DMS153 (cell line): ENCODE measurements at regions not wholly inside any gene's neighbourhood (a gene's known extent, or its start where the extent isn't known, plus 50 kb on each side); places are given as distances from the start of the nearest gene placed in this dataset.

Source experiments
- DNase-seq: peaks from one replicate; lab custom pipeline; 2025; lab: John Stamatoyannopoulos, UW

DNA sequence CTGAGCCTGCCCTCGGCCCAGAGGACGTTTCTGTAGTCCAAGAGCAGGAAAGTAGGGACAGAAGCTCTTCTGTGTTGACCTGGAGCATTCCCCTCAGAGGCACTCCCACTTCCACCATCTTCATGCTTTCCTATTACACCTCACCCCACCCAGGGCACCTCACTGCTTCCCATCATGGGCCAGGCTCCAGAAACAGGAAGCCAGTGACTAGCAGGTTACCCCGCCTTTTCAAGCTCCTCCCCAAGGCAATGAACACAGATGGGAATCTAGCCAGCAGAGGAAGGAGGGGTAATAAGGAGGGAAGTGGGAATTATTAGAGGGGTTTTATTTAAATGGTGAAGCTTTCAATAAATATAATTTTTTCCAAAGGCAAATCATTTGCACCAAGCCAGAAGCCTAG lies 308.8 kb upstream of the MGAT5 start:
- no peak for DNase-seq

DNA sequence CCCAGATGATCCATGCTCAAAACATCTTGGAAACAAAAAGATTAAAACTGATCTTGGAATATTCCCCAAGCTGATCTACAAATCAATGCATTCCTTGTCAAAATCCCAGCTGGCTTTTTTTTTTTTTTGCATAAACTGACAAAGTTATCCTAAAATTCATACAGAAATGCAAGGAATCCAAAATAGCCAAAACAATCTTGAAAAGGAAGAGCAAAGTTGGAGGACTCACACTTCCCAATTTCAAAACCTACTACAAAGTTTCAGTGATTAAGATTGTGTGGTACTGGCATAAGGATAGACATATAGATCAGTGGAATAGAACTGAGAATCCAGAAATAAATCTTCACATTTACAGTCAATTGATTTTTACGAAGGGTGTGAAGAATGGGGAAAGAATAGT lies 306.8 kb upstream of the MGAT5 start:
- no peak for DNase-seq

GRCh38 chr2:133948610-133949290 lies 305.1 kb upstream of the MGAT5 start:
- no peak for DNase-seq

GRCh38 chr2:133949595-133949994 lies 304.3 kb upstream of the MGAT5 start:
- DNase-seq: no peak

GRCh38 chr2:133951209-133951608 lies 302.7 kb upstream of the MGAT5 start:
- no peak for DNase-seq

DNA sequence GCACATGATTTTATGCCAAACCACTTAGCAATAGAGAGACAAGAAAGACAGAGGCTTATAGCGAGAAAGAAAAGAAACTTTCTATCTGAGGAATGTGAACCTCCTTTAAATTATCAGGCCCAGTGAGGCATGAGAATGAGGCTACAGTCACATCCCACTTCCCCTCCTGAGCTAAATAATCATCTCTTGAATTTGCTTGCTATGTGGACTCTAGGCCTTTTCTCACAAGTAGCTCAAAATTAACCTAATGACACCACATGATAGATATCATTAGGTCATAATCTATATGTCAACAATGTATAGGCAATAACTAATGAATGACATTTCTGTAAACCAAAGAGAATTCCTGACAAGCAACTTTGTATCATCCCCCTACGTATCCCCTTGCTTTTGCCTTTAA lies 301.5 kb upstream of the MGAT5 start:
- no peak for DNase-seq

GRCh38 chr2:133952896-133953295 lies 301.0 kb upstream of the MGAT5 start:
- DNase-seq: no peak

- DNase-seq: no peak
Observed at GRCh38 chr2:133953524-133953923, 300.3 kb upstream of the MGAT5 start.

GRCh38 chr2:133954636-133955035 lies 299.2 kb upstream of the MGAT5 start:
- no peak for DNase-seq

GRCh38 chr2:133955169-133955568 lies 298.7 kb upstream of the MGAT5 start:
- no peak for DNase-seq

- DNase-seq: no peak
Observed at GRCh38 chr2:133956434-133956935, 297.4 kb upstream of the MGAT5 start.

DNA sequence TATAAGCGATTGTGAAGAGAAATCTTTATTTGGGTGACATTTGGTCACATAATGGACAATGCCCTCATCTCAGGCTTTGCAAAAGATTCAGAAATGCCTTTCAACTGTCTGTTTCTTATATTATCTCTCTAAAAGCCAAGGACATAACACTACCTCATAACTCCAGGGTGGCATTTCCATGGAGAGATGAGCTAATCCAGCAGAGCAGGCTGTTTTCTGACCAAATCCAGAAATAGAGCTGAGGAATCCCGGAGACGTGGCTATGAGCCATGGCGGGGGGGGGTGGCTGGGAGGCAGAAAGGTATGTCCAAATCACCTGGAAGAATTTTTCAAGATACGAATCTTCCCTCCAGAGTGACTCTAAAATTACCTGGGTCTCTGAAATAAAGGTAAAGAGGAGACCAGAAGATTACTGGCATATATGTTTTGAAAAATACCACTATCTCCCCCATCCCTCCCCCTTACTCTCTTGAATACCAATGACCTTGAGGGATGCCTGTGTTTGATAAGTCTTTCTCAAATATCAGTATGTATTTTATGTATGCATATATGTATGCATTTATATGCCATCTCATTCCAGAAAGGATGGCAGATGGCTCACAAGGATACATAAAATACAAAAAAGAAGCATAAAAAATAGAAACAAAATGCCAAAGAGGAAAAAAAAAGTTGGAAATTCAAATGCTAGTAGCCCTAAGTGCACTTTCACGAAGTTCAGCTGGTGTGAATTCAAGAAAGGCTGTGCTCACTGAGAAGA lies 296.0 kb upstream of the MGAT5 start:
- no peak for DNase-seq

- DNase-seq: no peak
Observed at GRCh38 chr2:133959066-133959465, 294.8 kb upstream of the MGAT5 start.

DNA sequence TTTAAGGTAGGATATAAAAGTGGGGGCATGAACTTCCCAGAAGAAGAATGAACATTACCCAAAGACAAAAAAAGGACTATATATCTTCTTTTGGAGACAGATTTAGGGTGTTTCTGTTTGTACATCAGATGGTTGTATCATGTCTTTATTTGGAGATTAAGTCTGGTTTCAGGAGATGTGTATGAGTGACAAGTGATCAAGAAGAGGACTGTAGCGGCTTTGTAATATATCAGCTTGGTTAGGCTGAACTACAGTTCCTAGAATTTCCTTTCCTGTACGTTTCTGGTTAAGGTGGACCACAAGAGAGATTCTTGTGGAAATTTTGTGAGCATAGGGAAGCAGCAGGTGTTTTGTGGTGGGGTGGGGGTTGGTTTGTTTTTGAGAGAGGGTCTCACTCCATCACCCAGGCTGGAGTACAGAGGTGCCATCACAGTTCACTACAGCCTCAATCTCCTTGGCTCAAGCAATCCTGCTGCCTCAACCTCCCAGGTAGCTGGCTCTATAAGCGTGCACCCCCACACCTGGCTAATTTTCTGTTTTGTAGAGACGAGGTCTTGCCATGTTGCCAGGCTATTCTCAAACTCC lies 287.1 kb upstream of the MGAT5 start:
- DNase-seq: no peak

- DNase-seq: no peak
Observed at GRCh38 chr2:133967326-133967725, 286.5 kb upstream of the MGAT5 start.

- no peak for DNase-seq
Observed at GRCh38 chr2:133968446-133968845, 285.4 kb upstream of the MGAT5 start.

- DNase-seq: no peak
Observed at GRCh38 chr2:133970641-133971040, 283.2 kb upstream of the MGAT5 start.

DNA sequence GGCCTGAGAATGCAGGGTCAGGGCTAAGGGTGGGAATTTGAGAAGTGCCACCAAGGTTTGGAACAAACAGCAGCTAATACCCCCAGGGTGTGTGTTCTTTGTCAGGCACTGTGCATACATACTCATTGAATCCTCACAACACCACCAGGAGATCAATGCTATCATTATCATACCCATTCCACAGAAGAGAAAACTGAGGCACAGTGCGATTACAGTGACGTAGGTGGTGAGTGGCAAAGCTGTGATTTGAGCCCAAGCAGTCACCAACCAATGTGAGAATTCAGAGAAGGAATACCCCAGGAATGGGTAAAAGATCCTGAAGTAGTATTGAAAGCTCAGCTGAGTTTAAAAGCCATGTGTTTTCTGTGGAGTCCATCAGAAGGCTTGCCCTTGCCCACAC lies 281.6 kb upstream of the MGAT5 start:
- DNase-seq: no peak

- DNase-seq: no peak
Observed at GRCh38 chr2:133972786-133973185, 281.1 kb upstream of the MGAT5 start.

DNA sequence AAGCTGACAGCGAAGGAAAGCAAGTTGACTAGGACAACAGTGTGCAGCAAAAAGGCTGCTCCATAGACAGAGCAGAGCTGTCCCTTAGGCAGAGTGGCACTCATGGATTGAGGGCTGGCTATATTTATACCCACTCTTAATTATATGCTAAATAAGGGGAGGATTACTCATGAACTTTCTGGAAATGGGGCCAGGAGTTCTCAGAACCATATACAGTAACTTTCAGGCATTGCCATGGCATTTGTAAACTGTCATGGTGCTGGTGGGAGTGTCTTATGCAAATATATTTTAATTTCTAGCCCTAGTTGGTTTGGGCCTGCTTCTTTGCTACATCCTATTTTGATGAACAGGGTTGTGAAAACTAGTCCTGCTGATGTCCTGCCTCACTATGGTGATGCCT lies 279.5 kb upstream of the MGAT5 start:
- no peak for DNase-seq

GRCh38 chr2:133975135-133975534 lies 278.7 kb upstream of the MGAT5 start:
- no peak for DNase-seq

DNA sequence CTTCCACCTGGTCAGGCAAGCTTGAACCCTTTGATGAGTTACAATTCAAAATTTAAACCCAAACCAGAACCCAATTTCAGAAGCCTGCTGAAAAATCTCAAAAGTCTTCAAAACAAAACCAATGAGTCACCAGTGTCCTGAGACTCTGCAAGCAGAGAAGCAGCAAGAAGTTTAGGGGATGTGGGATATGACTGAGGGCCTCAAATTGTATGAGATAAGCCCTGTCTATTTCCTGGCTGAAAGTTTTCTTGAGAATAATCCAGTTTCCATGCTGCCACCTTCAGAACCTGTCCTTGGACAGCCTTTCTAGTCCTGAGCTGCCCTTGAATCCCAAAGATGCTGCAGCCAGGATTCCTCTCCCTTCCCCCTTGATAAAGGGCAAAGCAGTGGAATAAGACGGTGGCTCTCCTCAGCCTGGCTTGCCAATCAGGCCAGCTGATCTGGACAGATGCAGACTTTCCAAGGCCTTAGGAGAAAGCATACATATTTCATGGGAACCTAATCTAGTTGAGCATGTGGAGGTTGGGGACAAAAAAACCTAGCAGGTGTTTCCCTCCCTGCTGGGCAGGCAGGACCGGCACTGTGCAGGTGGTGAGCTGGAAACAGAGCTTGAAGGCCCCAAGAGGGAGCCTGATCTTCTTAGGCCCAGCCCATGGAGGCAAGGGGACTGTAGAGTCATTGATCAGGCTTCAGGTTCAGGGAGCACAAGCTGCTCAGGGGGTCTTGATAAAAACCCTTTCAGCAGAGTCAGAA lies 278.0 kb upstream of the MGAT5 start:
- DNase-seq: no peak

GRCh38 chr2:133976659-133977058 lies 277.2 kb upstream of the MGAT5 start:
- DNase-seq: no peak
